HK-2 (cell line): ENCODE measurements at regions not wholly inside any gene's neighbourhood (a gene's known extent, or its start where the extent isn't known, plus 50 kb on each side); places are given as distances from the start of the nearest gene placed in this dataset.

Source experiments
- DNase-seq: peaks from one replicate; pipeline ENCODE4 v3.0.0-alpha.2; 2018; ENCODE audit not compliant: unreplicated experiment

GRCh38 chr21:28789523-28789922 lies 203.2 kb downstream of the LTN1 start:
- no peak for DNase-seq

- DNase-seq = no peak
Observed at GRCh38 chr21:28788030-28788429, 204.6 kb downstream of the LTN1 start.

DNA sequence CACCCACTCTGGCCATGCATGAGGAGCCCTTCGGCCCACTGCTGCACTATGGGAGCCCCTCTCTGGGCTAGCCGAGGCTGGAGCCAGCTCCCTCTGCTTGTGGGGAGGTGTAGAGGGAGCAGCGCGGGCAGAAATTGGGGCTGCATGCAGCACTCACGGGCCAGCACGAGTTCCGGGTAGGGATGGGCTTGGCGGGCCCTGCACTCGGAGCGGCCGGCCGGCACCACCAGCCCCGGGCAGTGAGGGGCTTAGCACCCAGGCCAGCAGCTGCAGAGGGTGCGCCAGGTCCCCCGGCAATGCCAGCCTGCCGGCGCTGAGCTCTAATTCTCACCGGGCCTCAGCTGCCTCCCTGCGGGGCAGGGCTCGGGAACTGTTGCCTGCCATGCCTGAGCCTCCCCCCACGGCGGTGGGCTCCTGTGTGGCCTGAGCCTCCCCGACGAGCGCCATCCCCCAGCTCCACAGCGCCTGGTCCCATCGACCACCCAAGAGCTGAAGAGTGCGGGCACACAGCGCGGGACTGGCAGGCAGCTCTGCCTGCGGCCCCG lies 209.0 kb downstream of the LTN1 start:
- no peak for DNase-seq

DNA sequence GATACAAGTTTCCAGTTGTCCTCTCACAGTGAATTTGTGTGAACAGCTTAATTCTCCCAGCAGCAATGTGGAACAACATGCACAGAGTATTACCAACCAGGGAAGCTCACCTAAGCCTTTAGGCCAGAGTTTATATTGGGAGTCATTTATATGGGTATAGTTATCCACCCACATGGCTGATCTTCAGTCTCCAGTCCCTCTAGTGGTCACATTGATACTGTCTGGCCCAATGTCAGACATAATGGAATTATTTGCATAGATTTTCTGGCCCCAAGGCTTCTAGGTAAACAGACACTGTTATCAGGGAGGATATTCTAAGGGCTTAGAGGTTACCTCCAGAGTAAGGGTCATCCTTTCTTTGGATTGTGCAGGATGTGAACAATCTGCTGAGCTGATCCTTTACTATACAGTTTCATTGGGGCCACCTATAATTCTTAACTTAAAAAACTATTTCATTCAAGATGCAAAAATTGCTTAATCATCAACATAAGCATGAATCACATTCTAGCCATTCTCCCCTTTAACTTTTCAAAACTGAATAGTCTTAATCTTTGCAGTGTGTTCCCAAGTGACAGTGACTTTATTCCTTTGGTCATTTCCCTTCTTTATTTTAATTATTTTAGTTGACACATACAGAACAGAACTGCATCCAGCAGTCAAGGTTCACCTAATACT lies 210.9 kb downstream of the LTN1 start:
- no peak for DNase-seq

DNA sequence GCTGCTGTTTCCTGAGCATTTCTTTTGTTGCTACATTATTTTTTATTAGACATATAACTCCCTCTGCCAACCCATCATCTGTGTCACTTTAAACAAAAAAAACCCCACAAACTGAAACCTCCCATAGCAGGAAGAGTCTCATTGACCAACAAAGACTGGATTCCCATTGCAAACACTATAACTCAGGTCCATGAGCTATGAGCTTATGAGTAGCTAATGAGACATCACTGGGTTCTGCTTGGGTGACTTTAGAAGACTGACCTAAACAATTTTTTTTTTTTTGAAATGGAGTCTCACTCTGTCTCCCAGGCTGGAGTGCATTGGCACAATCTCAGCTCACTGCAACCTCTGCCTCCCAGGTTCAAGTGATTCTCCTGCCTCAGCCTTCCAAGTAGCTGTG lies 212.8 kb downstream of the LTN1 start:
- no peak for DNase-seq

GRCh38 chr21:28776251-28776650 lies 216.4 kb downstream of the LTN1 start:
- peak; percentile 14 for DNase-seq

GRCh38 chr21:28775071-28775470 lies 217.6 kb downstream of the LTN1 start:
- no peak for DNase-seq

GRCh38 chr21:28773036-28773435 lies 219.6 kb downstream of the LTN1 start:
- no peak for DNase-seq

- DNase-seq = peak; percentile 17
Observed at GRCh38 chr21:28771790-28772501, 220.7 kb downstream of the LTN1 start.

GRCh38 chr21:28770867-28771661 lies 221.6 kb downstream of the LTN1 start:
- DNase-seq = peak; percentile 9

GRCh38 chr21:28769683-28770082 lies 223.0 kb downstream of the LTN1 start:
- no peak for DNase-seq

DNA sequence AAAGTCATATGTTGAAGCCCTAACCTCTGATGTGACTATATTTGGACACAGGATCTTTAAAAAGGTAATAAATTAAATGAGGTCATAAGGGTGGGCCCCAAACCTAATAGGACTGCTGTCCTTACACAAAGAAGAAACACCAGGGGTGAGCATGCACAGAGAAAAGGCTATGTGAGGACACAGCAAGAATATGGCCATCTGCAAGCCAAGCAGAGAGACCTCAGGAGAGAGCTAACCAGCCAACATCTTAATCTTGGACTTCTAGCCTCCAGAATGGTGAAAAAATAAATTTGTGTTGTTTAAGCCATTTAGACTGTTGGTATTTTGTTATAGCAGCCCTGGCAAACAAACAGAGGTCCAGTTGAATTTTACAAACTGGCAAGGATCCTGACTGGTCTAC lies 223.9 kb downstream of the LTN1 start:
- DNase-seq = no peak

DNA sequence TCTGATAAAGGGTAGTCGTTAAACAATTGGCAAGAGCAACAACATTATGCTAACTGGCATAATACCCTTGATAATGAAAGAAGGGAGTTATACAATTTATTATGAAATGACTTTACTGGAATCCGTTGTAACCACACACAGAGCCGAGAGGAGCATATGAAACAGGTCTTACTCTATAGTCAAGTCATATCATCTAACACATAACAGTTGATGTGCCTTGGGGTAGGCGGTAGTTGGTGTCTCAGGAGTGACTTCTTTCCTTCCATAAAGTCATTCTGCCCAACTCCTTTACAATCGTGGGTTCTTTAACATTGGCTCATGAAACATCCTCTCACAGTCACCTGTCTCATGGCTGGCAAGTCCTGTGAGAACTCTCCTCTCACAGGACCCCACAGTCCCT lies 225.2 kb downstream of the LTN1 start:
- no peak for DNase-seq

DNA sequence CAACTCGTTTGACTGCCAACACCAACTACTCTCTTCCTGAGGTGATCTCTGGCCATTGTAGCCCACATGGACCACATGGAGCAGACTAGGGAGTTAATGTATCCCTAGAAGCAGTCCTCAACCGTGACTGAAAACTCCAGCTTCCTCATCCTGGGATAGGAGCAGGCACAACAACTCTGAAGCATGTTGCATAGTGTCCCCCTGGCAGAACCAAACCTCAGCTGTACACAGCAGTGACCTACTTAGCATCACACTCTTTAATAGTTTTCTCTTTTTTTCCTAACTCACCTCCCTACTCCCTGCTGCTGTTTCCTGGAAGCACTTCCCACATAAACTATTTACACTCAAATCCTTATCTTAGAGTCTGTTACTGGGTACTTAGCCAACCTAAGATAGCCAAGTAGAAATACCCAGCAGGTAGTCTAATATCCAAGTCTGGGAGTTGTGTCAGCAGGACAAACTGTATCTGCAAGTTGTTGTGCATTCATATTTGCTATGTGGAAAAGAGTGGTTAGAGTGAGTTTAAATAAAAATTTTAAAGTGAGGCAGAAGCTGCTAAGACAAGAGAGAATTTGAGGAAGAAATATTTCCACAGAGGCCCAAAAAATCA lies 228.8 kb downstream of the LTN1 start:
- no peak for DNase-seq

DNA sequence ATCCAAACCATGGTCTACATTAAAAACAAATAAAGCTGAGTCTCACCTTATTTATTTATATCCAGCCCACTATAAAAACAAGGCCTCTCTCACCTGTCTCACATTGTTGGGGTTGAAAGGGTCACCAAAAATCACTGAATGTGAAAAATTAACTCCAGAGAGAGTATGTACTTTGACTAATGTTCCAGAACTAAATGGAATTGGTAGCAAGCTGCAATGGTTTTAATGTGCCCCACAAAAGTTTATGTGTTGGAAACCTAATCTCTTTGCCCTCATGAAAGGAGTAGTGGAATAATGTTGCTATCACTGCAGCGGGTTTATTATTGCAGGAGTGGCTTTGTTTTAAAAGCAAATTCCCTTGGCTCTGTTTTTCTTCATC lies 230.3 kb downstream of the LTN1 start:
- no peak for DNase-seq

DNA sequence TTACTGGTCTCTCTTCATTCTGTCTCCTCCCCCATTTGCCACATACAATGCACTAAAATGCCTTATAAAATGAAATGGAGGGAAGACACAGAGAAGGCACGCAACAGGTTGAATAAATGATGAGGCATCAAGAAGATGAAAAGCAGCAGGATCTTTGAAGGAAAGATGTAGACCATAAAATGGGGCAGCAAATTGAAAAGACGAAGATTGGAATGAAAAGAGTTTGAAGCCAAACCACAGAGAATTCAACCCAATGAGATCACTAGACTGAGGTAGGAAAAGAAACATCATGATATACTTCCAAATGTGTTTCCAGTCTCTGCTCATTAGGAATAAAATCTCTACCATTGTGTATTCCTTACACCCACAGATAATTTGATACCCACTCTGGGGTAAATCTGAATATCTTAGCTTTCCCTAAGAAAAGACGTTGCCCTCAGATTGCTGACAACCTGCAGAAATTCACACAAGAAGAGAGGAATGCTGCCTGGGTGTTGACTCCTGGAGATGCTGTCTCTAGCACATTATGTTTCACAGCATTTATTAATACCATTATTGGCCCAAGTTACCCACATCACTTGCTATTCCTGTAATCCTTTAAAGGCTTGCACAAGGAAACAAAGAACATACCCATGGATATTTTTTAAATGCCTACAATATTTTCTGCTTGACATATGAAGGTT lies 230.9 kb downstream of the LTN1 start:
- no peak for DNase-seq

DNA sequence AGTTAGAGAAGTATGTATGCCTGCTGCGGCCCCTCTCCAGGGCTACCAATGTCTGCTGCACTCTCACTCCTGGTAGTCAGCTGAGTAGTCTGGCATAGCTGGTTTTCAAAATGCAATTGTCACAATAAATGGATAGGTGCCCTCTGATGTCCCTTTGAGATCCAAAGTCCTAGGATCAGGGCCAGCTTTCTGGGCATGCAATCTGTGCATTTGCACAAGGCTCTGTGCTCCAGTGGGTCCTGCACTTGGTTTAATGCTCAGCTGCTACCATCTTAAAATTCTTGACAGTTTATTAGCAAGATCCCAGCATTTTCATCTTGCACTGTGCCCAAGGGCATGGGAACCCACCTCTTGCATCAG lies 233.8 kb downstream of the LTN1 start:
- DNase-seq = no peak

- DNase-seq = no peak
Observed at GRCh38 chr21:28758042-28758882, 234.4 kb downstream of the LTN1 start.

DNA sequence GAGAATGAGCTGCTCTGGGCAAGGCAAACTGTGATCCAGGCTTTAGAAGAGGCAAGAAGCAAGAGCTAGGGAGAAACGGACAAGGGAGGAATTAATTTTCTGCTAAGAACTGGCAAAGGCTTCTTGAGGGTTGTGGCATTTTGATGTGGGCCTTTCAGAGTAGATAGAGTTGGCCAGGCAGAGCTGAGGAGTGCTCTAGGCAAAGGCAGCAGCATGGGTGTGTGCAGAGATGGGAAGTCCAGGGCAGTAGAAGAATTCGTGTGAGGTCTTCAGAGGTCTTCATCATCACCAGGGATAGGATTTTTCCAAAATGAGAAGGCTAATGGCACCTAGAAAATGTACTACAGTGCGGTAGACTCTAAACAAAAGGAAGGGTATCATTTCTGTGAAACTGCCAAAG lies 237.8 kb downstream of the LTN1 start:
- no peak for DNase-seq

- DNase-seq = no peak
Observed at GRCh38 chr21:28754127-28754611, 238.5 kb downstream of the LTN1 start.

- DNase-seq = no peak
Observed at GRCh38 chr21:28752131-28752530, 240.5 kb downstream of the LTN1 start.
